HG03565 (cell line): ENCODE measurements at regions not wholly inside any gene's neighbourhood (a gene's known extent, or its start where the extent isn't known, plus 50 kb on each side); places are given as distances from the start of the nearest gene placed in this dataset.
"Not testable (repeated sequence)": the region's sequence is repeated elsewhere in the genome, so short reads cannot be mapped to it uniquely, and the experiment has no call there.

Experiments
- ATAC-seq: cut with Tn5 transposase; IDR thresholded peaks from one replicate; pipeline ENCODE4 v1.9.1; 2021; ENCODE audit warnings: mild to moderate bottlenecking, moderate library complexity; ENCODE audit not compliant: unreplicated experiment

GRCh38 chrX:964831-965416 lies 247.5 kb downstream of the CRLF2 start:
- ATAC-seq = no peak

GRCh38 chrX:960821-961220 lies 251.6 kb downstream of the CRLF2 start:
- ATAC-seq = no peak

GRCh38 chrX:959595-959994 lies 252.9 kb downstream of the CRLF2 start:
- no peak for ATAC-seq

- ATAC-seq = not testable (repeated sequence)
These were observed 257.2 kb downstream of the CRLF2 start for GRCh38 chrX:955168-955781.

DNA sequence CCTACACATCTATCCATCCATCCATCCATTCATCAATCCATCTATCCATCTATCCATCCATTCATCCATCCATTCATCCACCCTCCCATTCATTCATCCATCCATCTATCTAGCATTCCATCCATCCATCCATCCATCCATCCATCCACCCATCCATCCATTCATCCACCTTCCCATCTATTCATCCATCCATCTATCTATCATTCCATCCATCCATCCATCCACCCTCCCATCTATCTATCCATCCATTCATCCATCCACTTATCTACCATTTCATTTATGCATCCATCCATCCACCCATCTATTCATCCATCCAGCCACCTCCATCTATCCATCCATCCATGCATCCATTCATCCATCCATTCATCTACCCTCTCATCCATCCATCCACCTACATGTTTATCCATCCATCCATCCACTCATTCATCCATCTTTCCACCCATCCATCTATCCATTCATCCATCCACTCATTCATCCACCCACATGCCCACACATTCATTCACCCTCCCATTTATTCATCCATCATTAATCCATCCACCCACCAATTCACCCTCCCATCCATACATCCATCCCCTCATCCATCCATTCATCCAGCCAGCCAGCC lies 258.5 kb downstream of the CRLF2 start:
- ATAC-seq = no peak

DNA sequence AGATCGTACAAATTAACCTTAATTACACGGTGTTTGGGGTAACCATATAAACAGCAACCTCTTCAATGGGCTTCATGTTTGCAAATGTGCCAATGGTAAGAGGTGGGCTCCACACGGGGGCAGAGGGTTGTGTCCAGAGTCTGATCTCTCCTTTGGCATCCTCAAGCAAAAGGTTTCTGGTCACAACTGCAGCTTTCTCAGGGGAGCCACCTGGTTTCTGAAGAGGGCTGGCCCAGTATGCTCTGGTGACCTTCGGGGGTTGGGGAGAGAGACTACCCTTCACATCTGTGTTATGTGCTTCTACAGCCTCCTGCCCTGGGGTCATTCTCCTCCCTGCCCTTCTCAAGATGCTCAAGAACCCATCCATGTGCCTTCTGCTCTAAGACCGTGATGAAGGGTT lies 259.6 kb downstream of the CRLF2 start:
- ATAC-seq = no peak

GRCh38 chrX:947262-947661 lies 265.2 kb downstream of the CRLF2 start:
- not testable (repeated sequence) for ATAC-seq

- no peak for ATAC-seq
These were observed 269.4 kb downstream of the CRLF2 start for GRCh38 chrX:943035-943434.

DNA sequence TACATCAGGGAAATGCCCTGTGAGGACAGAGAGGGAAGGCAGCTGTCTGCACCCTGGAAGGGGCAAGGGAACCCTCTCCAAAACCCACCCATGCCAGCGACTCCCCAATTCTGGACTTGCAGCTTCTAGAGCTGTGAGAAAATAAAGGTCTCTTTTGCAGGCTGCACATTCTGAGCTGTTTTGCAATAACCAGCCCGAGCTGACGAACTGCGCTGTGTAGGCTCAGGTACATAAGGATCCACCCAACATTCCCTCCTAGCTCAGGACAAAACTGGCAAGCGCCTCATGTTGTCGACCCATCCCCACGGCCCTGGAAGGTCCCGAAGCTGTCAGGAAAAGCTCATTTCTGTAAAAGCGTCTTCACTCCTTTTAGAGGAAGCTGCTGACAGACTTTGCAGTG lies 271.8 kb downstream of the CRLF2 start:
- ATAC-seq = no peak

DNA sequence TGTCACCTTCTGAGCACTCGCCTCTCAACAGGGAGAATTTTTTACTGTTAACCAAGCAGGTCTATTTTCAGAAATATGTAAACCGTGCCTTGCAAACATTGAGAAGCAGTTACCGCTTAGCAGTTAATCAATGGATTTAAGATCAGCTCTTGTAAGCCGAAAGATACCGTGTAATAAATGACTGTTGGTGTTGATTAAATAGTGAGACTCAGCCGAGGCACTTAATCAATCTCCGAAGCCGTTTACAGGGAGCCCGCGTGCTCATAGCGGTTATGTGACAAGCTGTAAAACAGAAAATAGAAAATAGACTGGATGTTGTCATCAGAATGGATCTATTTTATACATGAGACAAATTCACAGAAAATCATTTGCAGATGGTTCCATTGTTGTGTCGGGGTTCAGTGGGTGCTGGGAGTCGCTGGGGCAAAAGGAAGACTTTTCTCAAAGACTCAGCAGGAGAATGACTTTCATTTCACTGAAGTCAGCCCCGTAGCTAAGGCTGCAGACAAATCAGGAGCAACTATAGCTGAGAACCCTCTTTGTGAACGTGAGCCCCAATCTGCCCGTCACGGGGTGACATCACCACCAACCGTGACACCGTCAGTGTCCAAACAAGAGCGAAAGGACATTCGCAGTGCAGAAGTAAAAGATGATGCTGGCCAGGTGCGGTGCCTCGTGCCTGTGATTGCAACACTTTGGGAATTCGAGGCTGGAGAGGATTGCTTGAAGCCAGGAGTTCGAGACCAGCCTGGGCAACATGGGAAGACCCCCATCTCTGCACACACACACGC lies 275.3 kb downstream of the CRLF2 start:
- ATAC-seq = no peak

- no peak for ATAC-seq
These were observed 278.8 kb downstream of the CRLF2 start for GRCh38 chrX:933611-934010.

DNA sequence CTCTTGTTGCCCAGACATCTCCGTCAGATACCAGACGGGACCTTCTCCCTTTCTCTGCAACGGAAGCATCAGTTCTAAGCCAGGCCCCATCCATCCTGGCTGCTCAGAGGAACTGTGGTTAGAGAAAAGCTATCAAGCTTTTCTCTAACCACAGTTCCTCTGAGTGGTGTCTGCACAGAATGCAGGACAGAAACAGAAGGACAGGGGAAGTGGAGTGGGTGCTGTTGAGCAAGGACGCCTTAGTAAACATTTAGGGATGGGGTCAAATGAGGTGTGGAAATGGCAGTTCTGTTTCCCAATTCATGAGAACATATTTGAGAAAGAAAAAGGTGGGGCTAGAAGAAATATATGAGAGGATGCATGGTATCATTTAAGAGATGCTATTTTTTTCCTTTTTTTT lies 283.8 kb downstream of the CRLF2 start:
- ATAC-seq = no peak

GRCh38 chrX:926991-927390 lies 285.5 kb downstream of the CRLF2 start:
- no peak for ATAC-seq

DNA sequence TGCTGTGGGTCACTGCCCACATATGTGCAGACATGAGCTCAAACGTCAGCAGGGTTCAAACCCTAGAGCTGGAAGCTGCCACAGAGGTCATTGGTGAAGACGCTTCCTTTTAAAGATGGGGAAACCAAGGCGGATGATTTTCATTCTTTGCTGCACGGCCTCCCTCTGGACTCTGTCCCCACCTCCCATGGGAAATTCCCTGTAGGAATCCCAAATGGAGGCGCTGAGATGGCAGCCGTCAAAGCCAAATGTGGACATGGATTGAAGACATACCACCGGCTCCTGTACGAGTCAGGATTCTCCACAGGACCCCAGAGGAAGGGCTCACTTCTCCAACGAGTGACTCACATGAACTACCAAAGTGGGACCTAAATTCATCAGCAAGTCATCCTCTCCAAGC lies 286.4 kb downstream of the CRLF2 start:
- no peak for ATAC-seq

DNA sequence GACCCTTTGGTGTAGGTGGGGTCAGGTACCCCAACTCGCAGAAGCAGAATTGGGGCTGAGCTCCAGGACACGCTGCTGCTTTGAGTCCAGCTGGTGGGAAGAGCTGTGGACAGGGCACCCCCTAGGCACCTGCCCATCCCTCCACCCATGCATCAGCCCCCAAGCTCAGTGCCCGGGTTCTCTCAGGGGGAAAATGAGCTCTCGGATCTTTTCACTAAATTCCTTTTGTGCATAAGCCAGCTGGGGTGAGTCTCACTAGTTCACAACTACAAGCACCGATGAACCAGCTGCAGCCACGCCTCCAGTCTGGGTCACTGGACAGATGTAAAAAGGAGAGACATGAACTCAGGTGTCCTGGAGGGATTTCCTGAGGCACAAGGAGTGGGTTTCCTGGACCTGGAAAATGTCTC lies 286.8 kb downstream of the CRLF2 start:
- ATAC-seq = no peak

DNA sequence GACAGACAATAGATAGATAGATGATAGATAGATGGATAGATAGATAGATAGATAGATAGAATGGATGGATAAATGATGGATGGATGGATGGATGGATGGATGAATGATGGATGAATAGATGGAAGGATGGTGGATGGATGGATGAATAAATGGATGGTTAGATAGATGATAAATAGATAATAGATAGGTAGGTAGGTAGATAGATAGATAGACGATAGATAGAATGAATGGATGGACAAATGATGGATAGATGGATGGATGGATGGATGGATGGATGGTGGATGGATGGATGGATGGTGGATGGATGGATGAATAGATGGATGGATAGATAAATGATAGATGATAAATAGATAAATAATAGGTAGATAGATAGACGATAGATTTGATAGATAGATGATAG lies 287.4 kb downstream of the CRLF2 start:
- no peak for ATAC-seq

DNA sequence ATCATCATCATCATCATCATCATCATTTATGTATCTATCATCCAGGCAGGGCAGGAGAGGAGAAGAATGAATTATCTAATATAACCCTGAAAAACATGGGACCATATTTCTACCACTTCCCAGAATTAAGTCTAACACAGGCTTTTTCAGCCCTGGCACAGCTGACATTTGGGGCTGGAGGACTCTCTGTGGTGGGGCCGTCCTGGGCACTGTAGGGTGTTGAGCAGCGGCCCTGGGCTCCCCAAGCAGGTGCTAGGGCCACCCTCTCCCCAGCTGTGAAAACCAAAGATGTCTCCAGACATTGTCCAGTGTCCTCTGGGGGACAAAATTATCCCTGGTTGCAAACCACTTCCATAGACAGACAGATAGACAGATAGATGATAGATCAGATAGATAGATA lies 288.4 kb downstream of the CRLF2 start:
- no peak for ATAC-seq

- no peak for ATAC-seq
These were observed 289.7 kb downstream of the SHOX start for GRCh38 chrX:920234-920799.

- no peak for ATAC-seq
These were observed 285.6 kb downstream of the SHOX start for GRCh38 chrX:916230-916599.

DNA sequence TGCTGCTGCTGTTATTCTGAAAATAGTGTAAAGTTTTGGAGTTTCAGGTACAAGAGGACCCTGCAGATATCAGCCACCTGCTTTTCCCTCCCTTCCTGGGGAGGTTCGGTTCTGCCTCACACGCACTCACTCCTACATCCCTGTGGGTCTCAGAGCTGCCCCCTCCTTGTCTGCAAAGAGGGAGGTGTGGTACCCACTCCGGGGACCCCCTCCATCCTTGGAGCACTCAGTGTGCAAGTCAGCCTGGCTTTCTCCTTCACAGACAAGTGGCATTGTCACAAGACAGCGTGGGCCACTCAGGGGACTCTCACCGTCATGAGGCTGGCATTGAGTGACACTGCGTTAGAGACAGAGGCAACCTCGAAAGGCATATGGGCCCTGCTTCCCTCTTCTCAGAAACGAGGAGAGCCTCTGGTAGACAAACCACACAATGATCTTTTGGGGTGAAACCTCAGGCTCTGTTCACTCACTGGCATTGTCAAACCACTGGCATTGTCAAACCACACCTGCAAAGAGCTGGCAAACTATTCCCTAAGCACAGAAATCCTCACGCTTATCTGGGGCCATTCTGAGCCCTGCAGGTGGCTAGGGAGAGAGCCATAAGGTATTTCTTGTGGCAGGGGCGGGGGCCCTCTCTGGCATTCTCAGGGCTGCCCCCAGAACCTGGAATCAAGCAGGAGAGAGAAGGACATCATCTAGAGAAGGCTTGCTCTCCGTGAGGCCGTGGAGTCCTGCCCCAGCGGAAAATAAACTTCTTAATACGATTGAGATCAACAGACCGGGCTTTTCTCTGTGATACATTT lies 285.0 kb downstream of the SHOX start:
- no peak for ATAC-seq

- no peak for ATAC-seq
These were observed 283.6 kb downstream of the SHOX start for GRCh38 chrX:914206-914605.
